ENCODE measurements at regions not wholly inside any gene's neighbourhood (a gene's known extent, or its start where the extent isn't known, plus 50 kb on each side); places are given as distances from the start of the nearest gene placed in this dataset.

DNA sequence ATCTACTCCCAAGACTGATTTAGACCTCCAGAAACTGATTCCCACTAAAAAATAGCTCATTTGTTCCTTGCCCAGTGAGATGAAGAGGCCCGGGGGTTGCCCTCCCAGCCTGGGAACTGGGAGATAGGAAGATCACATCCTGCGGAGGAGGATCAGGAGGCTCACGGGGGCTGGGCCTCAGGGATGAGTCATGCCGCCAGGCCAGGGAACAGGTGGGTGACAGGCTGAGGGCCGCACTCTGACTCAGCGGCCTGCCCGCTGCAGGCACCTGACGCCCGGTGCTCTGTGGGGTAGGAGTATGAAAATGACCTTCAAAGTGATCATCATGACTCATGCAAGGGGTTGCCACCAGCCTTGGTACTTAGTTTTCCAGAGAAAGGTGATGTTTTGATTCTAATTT, 104.5 kb upstream of the ZPBP start:
- Histone ChIP-seq H2AFZ (ENCODE audit: control insufficient read depth, low read length) (no peak overlapping the region), H3K9me3 (ENCODE audit: control insufficient read depth, low read depth, low read length) (no peaks in the 10 kb centered on the region), H3K9ac (ENCODE audit: control insufficient read depth, extremely low read depth, insufficient read depth, low read length) (no peak overlapping the region), H3K36me3 (ENCODE audit: control insufficient read depth in 2 of 2, extremely low read depth in 1 of 2, insufficient read depth in 2 of 2, low read length in 2 of 2) (no peaks in the 10 kb centered on the region), H4K20me1 (ENCODE audit: control insufficient read depth, extremely low read depth, insufficient read depth, low read length) (no peaks in the 10 kb centered on the region), H3K9me1 (ENCODE audit: control insufficient read depth, extremely low read depth, insufficient read depth, low read length) (no peaks in the 10 kb centered on the region), H3K27me3 (ENCODE audit: control insufficient read depth, extremely low read depth, insufficient read depth, low read length) (no peaks in the 10 kb centered on the region), H3K4me3 (ENCODE audit: control insufficient read depth in 2 of 3, extremely low read depth in 1 of 3, insufficient read depth in 2 of 3, low read depth in 1 of 3, low read length in 3 of 3) (no peak overlapping the region), H3K79me2 (ENCODE audit: control insufficient read depth, insufficient read depth, low read length) (no peaks in the 10 kb centered on the region), H3K27ac (ENCODE audit: control insufficient read depth, insufficient read depth, low read length) (no peak overlapping the region), H3K4me2 (ENCODE audit: control insufficient read depth, extremely low read depth, insufficient read depth, low read depth, low read length) (no peak overlapping the region), H3K4me1 (ENCODE audit: control insufficient read depth, extremely low read depth, insufficient read depth, low read length) (no peaks in the 10 kb centered on the region)
- dilution Hi-C loops (cut with MboI; ENCODE audit: extremely low pct_ligation_motif_present, low sequenced_read_pairs) = no loop called here
- TF ChIP-seq, protein P1, sequence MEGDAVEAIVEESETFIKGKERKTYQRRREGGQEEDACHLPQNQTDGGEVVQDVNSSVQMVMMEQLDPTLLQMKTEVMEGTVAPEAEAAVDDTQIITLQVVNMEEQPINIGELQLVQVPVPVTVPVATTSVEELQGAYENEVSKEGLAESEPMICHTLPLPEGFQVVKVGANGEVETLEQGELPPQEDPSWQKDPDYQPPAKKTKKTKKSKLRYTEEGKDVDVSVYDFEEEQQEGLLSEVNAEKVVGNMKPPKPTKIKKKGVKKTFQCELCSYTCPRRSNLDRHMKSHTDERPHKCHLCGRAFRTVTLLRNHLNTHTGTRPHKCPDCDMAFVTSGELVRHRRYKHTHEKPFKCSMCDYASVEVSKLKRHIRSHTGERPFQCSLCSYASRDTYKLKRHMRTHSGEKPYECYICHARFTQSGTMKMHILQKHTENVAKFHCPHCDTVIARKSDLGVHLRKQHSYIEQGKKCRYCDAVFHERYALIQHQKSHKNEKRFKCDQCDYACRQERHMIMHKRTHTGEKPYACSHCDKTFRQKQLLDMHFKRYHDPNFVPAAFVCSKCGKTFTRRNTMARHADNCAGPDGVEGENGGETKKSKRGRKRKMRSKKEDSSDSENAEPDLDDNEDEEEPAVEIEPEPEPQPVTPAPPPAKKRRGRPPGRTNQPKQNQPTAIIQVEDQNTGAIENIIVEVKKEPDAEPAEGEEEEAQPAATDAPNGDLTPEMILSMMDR (optimal IDR thresholded peaks at IDR 0.05 in 1 of 3, IDR thresholded peaks at IDR 0.05 in 1 of 3, conservative IDR thresholded peaks at IDR 0.05 in 1 of 3; ENCODE audit: extremely low read depth in 1 of 3, insufficient read depth in 2 of 3, low read length in 3 of 3) = no peak
- TF ChIP-seq EZH2 (IDR thresholded peaks at IDR 0.05; ENCODE audit: low read length) = no peak
- no peak for FAIRE-seq
- DNase-seq (ENCODE audit: low read depth, low spot score) = no peak

- Histone ChIP-seq H3K36me3 (ENCODE audit: control insufficient read depth in 2 of 2, extremely low read depth in 1 of 2, insufficient read depth in 2 of 2, low read length in 2 of 2) (no peaks in the 10 kb centered on the region), H4K20me1 (ENCODE audit: control insufficient read depth, extremely low read depth, insufficient read depth, low read length) (no peaks in the 10 kb centered on the region), H3K27me3 (ENCODE audit: control insufficient read depth, extremely low read depth, insufficient read depth, low read length) (no peaks in the 10 kb centered on the region), H3K9me1 (ENCODE audit: control insufficient read depth, extremely low read depth, insufficient read depth, low read length) (no peaks in the 10 kb centered on the region), H3K9ac (ENCODE audit: control insufficient read depth, extremely low read depth, insufficient read depth, low read length) (no peak overlapping the region), H3K4me2 (ENCODE audit: control insufficient read depth, extremely low read depth, insufficient read depth, low read depth, low read length) (no peak overlapping the region), H3K4me1 (ENCODE audit: control insufficient read depth, extremely low read depth, insufficient read depth, low read length) (no peaks in the 10 kb centered on the region), H3K27ac (ENCODE audit: control insufficient read depth, insufficient read depth, low read length) (no peak overlapping the region), H3K9me3 (ENCODE audit: control insufficient read depth, low read depth, low read length) (no peaks in the 10 kb centered on the region), H3K79me2 (ENCODE audit: control insufficient read depth, insufficient read depth, low read length) (no peaks in the 10 kb centered on the region), H2AFZ (ENCODE audit: control insufficient read depth, low read length) (no peak overlapping the region), H3K4me3 (ENCODE audit: control insufficient read depth in 2 of 3, extremely low read depth in 1 of 3, insufficient read depth in 2 of 3, low read depth in 1 of 3, low read length in 3 of 3) (no peak overlapping the region)
- FAIRE-seq (no peak), DNase-seq (ENCODE audit: low read depth, low spot score) (no peak)
- dilution Hi-C loops (cut with MboI; ENCODE audit: extremely low pct_ligation_motif_present, low sequenced_read_pairs) = no loop called here
- no peak for TF ChIP-seq EZH2 (IDR thresholded peaks at IDR 0.05; ENCODE audit: low read length)
- TF ChIP-seq, protein P1 (optimal IDR thresholded peaks at IDR 0.05 in 1 of 3, IDR thresholded peaks at IDR 0.05 in 1 of 3, conservative IDR thresholded peaks at IDR 0.05 in 1 of 3; ENCODE audit: extremely low read depth in 1 of 3, insufficient read depth in 2 of 3, low read length in 3 of 3) = no peak
Observed at GRCh38 chr7:50196719-50197118, 103.7 kb upstream of the ZPBP start.

Data from keratinocyte (primary cell).